ENCODE measurements at regions not wholly inside any gene's neighbourhood (a gene's known extent, or its start where the extent isn't known, plus 50 kb on each side); places are given as distances from the start of the nearest gene placed in this dataset.

- intact Hi-C loops (cut with micrococcal nuclease): loop anchor here (1.0 to 5.0 kb wide), 5 partner anchors 69 to 411 kb away; no protein-coding TSS in a partner anchor
- Histone ChIP-seq H2BK20ac (ENCODE audit: low read depth, low read length) (0 out of 2 replicates have a peak overlapping the region, but pooled peaks have one; percentile 62), H3K4me2 (ENCODE audit: low read depth, low read length) (no peak overlapping the region), H3K4me3 (ENCODE audit: insufficient read depth, low read depth, low read length) (no peak overlapping the region), H2BK5ac (ENCODE audit: low read depth, low read length, poor library complexity, severe bottlenecking) (no peak overlapping the region), H3K56ac (ENCODE audit: extremely low read depth, insufficient read depth, low read length) (no peak overlapping the region), H4K5ac (ENCODE audit: low read depth, low read length) (no peak overlapping the region), H4K20me1 (ENCODE audit: insufficient read depth, low read length) (no peaks in the 10 kb centered on the region), H3K4ac (ENCODE audit: low read depth, low read length) (0 out of 2 replicates have a peak overlapping the region, but pooled peaks have one; percentile 4), H3K27ac (ENCODE audit: insufficient read depth, low read length) (no peak overlapping the region), H3K9me1 (ENCODE audit: insufficient read depth, low read length) (no peaks in the 10 kb centered on the region), H3K9ac (ENCODE audit: low read depth, low read length) (no peak overlapping the region), H4K8ac (ENCODE audit: low read depth in 2 of 2, low read length in 2 of 2) (no peak overlapping the region), H3K79me1 (ENCODE audit: low read depth in 1 of 2, low read length in 2 of 2) (no peaks in the 10 kb centered on the region), H2BK15ac (ENCODE audit: low read depth, low read length) (no peak overlapping the region), H3K36me3 (ENCODE audit: control insufficient read depth, insufficient read depth, low read length) (no peaks in the 10 kb centered on the region), H2AK5ac (ENCODE audit: low read depth, low read length) (peak overlapping the region; percentile 13; the same call in 1 of the 2 replicates), H4K91ac (ENCODE audit: insufficient read depth, low read depth, low read length) (0 out of 2 replicates have a peak overlapping the region, but pooled peaks have one; percentile 5), H3K23ac (ENCODE audit: low read depth, low read length) (no peak overlapping the region), H3K18ac (ENCODE audit: low read depth, low read length) (no peak overlapping the region), H2AFZ (replicated peaks; ENCODE audit: low read length, poor library complexity) (peak overlapping the region; percentile 79), H3K9me3 (ENCODE audit: control insufficient read depth, insufficient read depth, low read length) (no peaks in the 10 kb centered on the region), H2AK9ac (replicated peaks; ENCODE audit: low read depth, low read length, poor library complexity) (peak overlapping the region; percentile 9), H2BK120ac (ENCODE audit: low read depth, low read length) (no peak overlapping the region), H3K4me1 (ENCODE audit: control insufficient read depth, insufficient read depth, low read length) (no peaks in the 10 kb centered on the region; the same call in 1 of the 2 replicates), H3K27me3 (ENCODE audit: control insufficient read depth, insufficient read depth, low read length) (no peaks in the 10 kb centered on the region), H3K14ac (replicated peaks; ENCODE audit: low read depth, low read length) (no peak overlapping the region)
- no CpG with 5 or more reads among the region's 2 CpGs for WGBS, 2 experiments (ENCODE audit: extremely low coverage in 2 of 2, insufficient read length in 1 of 2)
- peak; percentile 84 for DNase-seq
- CTCF ChIA-PET: interaction anchor here (0.6 to 1.3 kb wide), 5 partner anchors 250 to 411 kb away, joined by 3 to 6 read pairs (median 3); partner anchors contain the start of gene SPRED1
- dilution Hi-C loops (cut with HindIII; ENCODE audit: low sequenced_read_pairs, unreplicated experiment): no loop called here
- in situ Hi-C loops (cut with MboI; ENCODE audit: low sequenced_read_pairs): loop anchor here (5.0 kb wide), 1 partner anchor 349 kb away; no protein-coding TSS in a partner anchor
- no TSS peak for BruUV-seq (replicated peaks)
- peak; percentile 98 for ATAC-seq (ENCODE audit: low read depth)
- POLR2A ChIA-PET (ENCODE audit: unreplicated experiment): no interaction called here
- no peak for TF ChIP-seq NFE2L2 (IDR thresholded peaks at IDR 0.05; ENCODE audit: low read depth, low read length)
- no peak for TF ChIP-seq CEBPB (IDR thresholded peaks at IDR 0.05; ENCODE audit: low read depth, low read length)
- no peak for TF ChIP-seq ELK1 (IDR thresholded peaks at IDR 0.05; ENCODE audit: borderline replicate concordance, low read depth, low read length)
- TF ChIP-seq RAD21 (IDR thresholded peaks at IDR 0.05; ENCODE audit: low read length): peak; percentile 99
- TF ChIP-seq MAZ (IDR thresholded peaks at IDR 0.05; ENCODE audit: borderline replicate concordance, low read depth, low read length): no peak
- TF ChIP-seq RCOR1 (IDR thresholded peaks at IDR 0.05; ENCODE audit: insufficient replicate concordance, low read length): no peak
- TF ChIP-seq SMC3 (IDR thresholded peaks at IDR 0.05; ENCODE audit: low read depth, low read length): peak; percentile 99
- no peak for TF ChIP-seq BHLHE40 (IDR thresholded peaks at IDR 0.05; ENCODE audit: low read depth, low read length)
- no peak for TF ChIP-seq USF2 (IDR thresholded peaks at IDR 0.05; ENCODE audit: low read depth, low read length)
- peak; percentile 58; the same call in 1 of the 2 replicates for TF ChIP-seq POLR2A (IDR thresholded peaks at IDR 0.05; ENCODE audit: low read depth, low read length)
- no peak for TF ChIP-seq MAFK (IDR thresholded peaks at IDR 0.05; ENCODE audit: low read depth, low read length)
- TF ChIP-seq RFX5 (IDR thresholded peaks at IDR 0.05; ENCODE audit: low read depth, low read length): no peak
- no peak for TF ChIP-seq MXI1 (IDR thresholded peaks at IDR 0.05; ENCODE audit: borderline replicate concordance, low read depth, low read length)
- peak; percentile 92 for TF ChIP-seq CTCF (conservative IDR thresholded peaks at IDR 0.05; ENCODE audit: low read depth, low read length)
- no peak; the same call in 1 of the 2 replicates for TF ChIP-seq CHD1 (IDR thresholded peaks at IDR 0.05; ENCODE audit: low read depth, low read length)
These were observed 68.5 kb downstream of the TMCO5A start for GRCh38 chr15:38002883-38003477.

All from IMR-90 (cell line).